ENCODE measurements at regions not wholly inside any gene's neighbourhood (a gene's known extent, or its start where the extent isn't known, plus 50 kb on each side); places are given as distances from the start of the nearest gene placed in this dataset.
"Not testable (repeated sequence)": the region's sequence is repeated elsewhere in the genome, so short reads cannot be mapped to it uniquely, and the experiment has no call there.

DNA sequence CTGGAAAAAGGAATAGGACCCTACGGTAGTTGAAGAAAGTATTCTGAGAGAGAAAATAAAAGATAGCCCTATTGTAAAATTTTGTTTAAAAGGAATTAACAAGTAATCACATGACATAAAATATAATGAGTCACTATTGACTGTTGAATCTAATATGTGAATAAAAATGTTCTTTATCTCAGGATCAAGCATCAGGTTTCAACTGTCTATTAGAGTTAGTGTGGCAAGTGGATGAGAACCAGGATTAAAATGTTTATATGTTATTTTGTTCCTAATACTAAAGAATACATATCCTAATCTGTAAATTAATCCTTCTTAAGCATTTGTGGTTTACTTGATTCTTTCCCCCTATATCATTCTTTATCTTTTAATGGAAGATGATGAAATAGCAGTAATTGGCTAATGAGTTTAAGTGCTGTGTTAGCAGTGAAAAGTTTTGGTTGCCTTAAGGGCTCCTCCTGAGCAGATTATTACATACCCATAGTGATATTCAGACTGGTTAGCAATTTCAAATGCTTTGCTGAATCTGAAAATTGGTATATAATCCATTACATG lies 101.8 kb upstream of the BCHE start (continued):
- TF ChIP-seq ETV6 (IDR thresholded peaks at IDR 0.05; ENCODE audit: borderline replicate concordance in 1 of 2, low read depth in 2 of 2, low read length in 1 of 2) (no peak), ETV6 (CRISPR knock-in tag; IDR thresholded peaks at IDR 0.05; ENCODE audit: borderline replicate concordance) (no peak), MAFG (tag; conservative IDR thresholded peaks at IDR 0.05) (no peak)

DNA sequence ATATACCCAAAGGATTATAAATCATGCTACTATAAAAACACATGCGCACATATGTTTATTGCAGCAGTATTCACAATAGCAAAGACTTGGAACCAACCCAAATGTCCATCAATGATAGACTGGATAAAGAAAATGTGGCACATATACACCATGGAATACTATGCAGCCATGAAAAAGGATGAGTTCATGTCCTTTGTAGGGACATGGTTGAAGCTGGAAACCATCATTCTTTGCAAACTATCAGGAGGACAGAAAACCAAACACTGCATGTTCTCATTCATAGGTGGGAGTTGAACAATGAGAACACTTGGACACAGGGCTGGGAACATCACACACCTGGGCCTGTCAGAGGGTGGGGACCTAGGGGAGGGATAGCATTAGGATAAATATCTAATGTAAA lies 98.9 kb upstream of the BCHE start:
- WGBS (ENCODE audit: insufficient coverage, low coverage, missing lambda C conversion rate), result 100% methylated on average over 1 of the region's 1 CpG
- H3K9ac ChIP-seq (ENCODE audit: insufficient read depth in 1 of 2, low read depth in 2 of 2, low read length in 2 of 2); H3K27ac ChIP-seq (ENCODE audit: extremely low read depth, low read depth, low read length); H2AFZ ChIP-seq (ENCODE audit: low read depth, low read length); H3K9me1 ChIP-seq (ENCODE audit: control insufficient read depth, insufficient read depth, low read length); ATAC-seq; in situ Hi-C loops (cut with MboI); DNase-seq (ENCODE audit: extremely low read depth in 1 of 4, low spot score in 3 of 4); H3K36me3 ChIP-seq (ENCODE audit: control insufficient read depth, insufficient read depth, low read length); POLR2A ChIA-PET; CTCF ChIA-PET (ENCODE audit: low intra/inter-chr PET ratio); BruUV-seq (replicated peaks); H3K79me2 ChIP-seq (ENCODE audit: control insufficient read depth, insufficient read depth, low read length); H3K4me2 ChIP-seq (ENCODE audit: insufficient read depth, low read length); H3K27me3 ChIP-seq (ENCODE audit: control insufficient read depth in 2 of 2, insufficient read depth in 2 of 2, low read length in 2 of 2); H4K20me1 ChIP-seq (replicated peaks; ENCODE audit: control insufficient read depth, insufficient read depth, low read length); H3K9me3 ChIP-seq (replicated peaks; ENCODE audit: control insufficient read depth, insufficient read depth, low read depth, low read length); intact Hi-C loops (cut with micrococcal nuclease); FAIRE-seq; H3K4me1 ChIP-seq (replicated peaks in 1 of 2; ENCODE audit: control insufficient read depth in 2 of 2, insufficient read depth in 2 of 2, low read length in 2 of 2); H3K4me3 ChIP-seq: not testable (repeated sequence)
- TF ChIP-seq KDM1A (IDR thresholded peaks at IDR 0.05) (peak in 1 of 2 experiments; percentile 60; a peak in 1 of 4 replicates), ZNF146 (CRISPR knock-in tag; IDR thresholded peaks at IDR 0.05; ENCODE audit: unreplicated experiment) (peak; percentile 88)

DNA sequence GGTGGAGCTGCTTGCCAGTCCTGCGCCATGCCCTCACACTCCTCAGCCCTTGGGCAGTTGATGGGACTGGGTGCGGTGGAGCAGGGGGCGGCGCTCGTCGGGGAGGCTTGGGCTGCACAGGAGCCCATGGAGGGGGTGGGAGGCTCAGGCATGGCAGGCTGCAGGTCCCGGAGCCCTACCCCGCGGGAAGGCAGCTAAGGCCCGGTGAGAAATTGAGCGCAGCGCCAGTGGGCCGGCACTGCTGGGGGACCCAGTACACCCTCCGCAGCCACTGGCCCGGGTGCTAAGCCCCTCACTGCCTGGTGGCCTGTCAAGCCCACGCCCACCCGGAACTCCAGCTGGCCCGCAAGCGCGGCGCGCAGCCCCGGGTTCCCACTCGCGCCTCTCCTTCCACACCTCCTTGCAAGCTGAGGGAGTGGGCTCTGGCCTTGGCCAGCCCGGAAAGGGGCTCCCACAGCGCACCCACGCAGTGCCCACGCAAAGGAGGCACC lies 87.1 kb upstream of the BCHE start:
- FAIRE-seq; BruUV-seq (replicated peaks); DNase-seq (ENCODE audit: extremely low read depth in 1 of 4, low spot score in 3 of 4); H3K9me3 ChIP-seq (replicated peaks; ENCODE audit: control insufficient read depth, insufficient read depth, low read depth, low read length); intact Hi-C loops (cut with micrococcal nuclease); ATAC-seq; H3K4me3 ChIP-seq; H3K9me1 ChIP-seq (ENCODE audit: control insufficient read depth, insufficient read depth, low read length); H4K20me1 ChIP-seq (replicated peaks; ENCODE audit: control insufficient read depth, insufficient read depth, low read length); POLR2A ChIA-PET; in situ Hi-C loops (cut with MboI); H3K36me3 ChIP-seq (ENCODE audit: control insufficient read depth, insufficient read depth, low read length); H3K9ac ChIP-seq (ENCODE audit: insufficient read depth in 1 of 2, low read depth in 2 of 2, low read length in 2 of 2); H3K27me3 ChIP-seq (ENCODE audit: control insufficient read depth in 2 of 2, insufficient read depth in 2 of 2, low read length in 2 of 2); H3K4me1 ChIP-seq (replicated peaks in 1 of 2; ENCODE audit: control insufficient read depth in 2 of 2, insufficient read depth in 2 of 2, low read length in 2 of 2); H2AFZ ChIP-seq (ENCODE audit: low read depth, low read length); H3K4me2 ChIP-seq (ENCODE audit: insufficient read depth, low read length); H3K27ac ChIP-seq (ENCODE audit: extremely low read depth, low read depth, low read length); CTCF ChIA-PET (ENCODE audit: low intra/inter-chr PET ratio): not testable (repeated sequence)
- H3K79me2 ChIP-seq (ENCODE audit: control insufficient read depth, insufficient read depth, low read length), result peaks cover 46% of the 10 kb centered on the region
- 96% methylated on average over 11 of the region's 29 CpGs for WGBS (ENCODE audit: insufficient coverage, low coverage, missing lambda C conversion rate)

Measured in K562 (cell line).